IgD-negative memory B cell (primary cell): ENCODE measurements at regions not wholly inside any gene's neighbourhood (a gene's known extent, or its start where the extent isn't known, plus 50 kb on each side); places are given as distances from the start of the nearest gene placed in this dataset.
"Not testable (repeated sequence)": the region's sequence is repeated elsewhere in the genome, so short reads cannot be mapped to it uniquely, and the experiment has no call there.

ENCODE experiments used
- H3K27ac Mint-ChIP-seq, 3 donors: one replicate each; pipeline ENCODE4 v1.8.0; 2020 to 2022; ENCODE audit warnings: mild to moderate bottlenecking in 3 of 3, mixed read lengths in 3 of 3, moderate library complexity in 1 of 3
- H3K27me3 Mint-ChIP-seq: one replicate; pipeline ENCODE4 v1.8.0; 2021; ENCODE audit warnings: mixed read lengths
- H3K36me3 Mint-ChIP-seq: one replicate; pipeline ENCODE4 v1.8.0; 2020; ENCODE audit warnings: mild to moderate bottlenecking, mixed read lengths
- H3K4me1 Mint-ChIP-seq, 3 donors: one replicate each; pipeline ENCODE4 v1.8.0; 2020 to 2022; ENCODE audit warnings: mixed read lengths in 3 of 3, mild to moderate bottlenecking in 1 of 3
- H3K4me3 Mint-ChIP-seq, 4 donors: one replicate each; pipeline ENCODE4 v1.8.0; 2020 to 2022; ENCODE audit warnings: mild to moderate bottlenecking in 4 of 4, mixed read lengths in 4 of 4, moderate library complexity in 3 of 4
- H3K9me3 Mint-ChIP-seq, 3 donors: one replicate each; pipeline ENCODE4 v1.8.0; 2020 to 2021; ENCODE audit warnings: mixed read lengths in 3 of 3, mild to moderate bottlenecking in 1 of 3

DNA sequence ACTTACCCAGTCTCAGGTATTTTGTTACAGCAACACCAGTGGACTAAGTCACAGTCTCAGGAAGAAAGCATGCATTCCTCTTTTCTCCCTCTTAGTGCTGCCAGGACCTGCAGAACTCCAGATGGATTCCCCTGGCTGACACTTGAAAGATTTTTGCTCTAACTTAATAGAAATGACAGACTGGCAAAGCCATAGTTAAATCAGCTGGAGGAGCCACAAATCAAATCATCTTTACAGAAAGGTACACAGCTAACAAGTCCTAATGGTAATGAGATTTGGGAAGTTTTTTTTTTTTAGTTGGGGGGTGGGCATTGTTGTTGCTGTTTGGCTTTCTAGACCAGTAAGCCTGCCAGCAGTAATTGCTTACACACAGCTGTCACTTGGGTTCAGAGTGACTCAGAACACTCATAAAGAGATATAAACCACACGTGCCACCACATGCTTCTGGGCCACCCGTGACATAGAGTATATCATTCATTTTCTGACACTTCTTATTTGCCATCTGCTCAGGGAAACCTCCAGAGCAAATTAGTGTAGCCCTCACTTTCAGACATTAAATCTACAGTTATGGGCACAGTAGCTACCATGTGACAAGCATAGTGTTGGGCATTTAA lies 72.4 kb downstream of the FH start:
- peaks cover 2% of the 10 kb centered on the region for H3K27me3 Mint-ChIP-seq
- H3K4me1 Mint-ChIP-seq, result peaks cover 0 to 5% (median 2%) of the 10 kb centered on the region in 3 donors
- H3K36me3 Mint-ChIP-seq, result no peaks in the 10 kb centered on the region
- no peak overlapping the region for H3K27ac Mint-ChIP-seq
- H3K9me3 Mint-ChIP-seq, result peaks cover 5 to 14% (median 7%) of the 10 kb centered on the region in 3 donors
- H3K4me3 Mint-ChIP-seq, result no peak overlapping the region

DNA sequence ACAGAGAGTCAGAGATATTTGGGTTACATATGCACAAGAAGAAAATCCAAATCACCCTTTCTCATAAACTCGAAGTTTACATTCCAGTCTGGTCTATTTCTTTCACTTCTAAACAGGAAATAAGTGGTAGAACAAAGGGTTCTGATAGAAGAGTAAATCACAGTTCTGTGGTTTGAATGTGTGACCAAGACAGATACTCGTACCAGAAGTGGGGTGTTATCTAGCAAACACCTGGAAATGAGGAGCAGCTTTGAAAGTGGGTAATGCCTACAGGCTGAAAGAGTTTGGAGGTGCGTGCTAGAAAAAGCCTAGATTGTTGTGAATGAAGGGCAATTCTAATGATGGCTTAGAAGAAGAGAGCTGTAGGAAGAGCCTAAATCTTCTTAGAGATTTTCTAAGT lies 74.7 kb downstream of the FH start:
- Mint-ChIP-seq H3K36me3 (peaks cover 3% of the 10 kb centered on the region), H3K4me3 (no peak overlapping the region), H3K27me3 (peaks cover 4% of the 10 kb centered on the region), H3K9me3 (peaks cover 0 to 3% (median 2%) of the 10 kb centered on the region in 3 donors), H3K27ac (no peak overlapping the region), H3K4me1 (peaks cover 0 to 5% (median 3%) of the 10 kb centered on the region in 3 donors)

DNA sequence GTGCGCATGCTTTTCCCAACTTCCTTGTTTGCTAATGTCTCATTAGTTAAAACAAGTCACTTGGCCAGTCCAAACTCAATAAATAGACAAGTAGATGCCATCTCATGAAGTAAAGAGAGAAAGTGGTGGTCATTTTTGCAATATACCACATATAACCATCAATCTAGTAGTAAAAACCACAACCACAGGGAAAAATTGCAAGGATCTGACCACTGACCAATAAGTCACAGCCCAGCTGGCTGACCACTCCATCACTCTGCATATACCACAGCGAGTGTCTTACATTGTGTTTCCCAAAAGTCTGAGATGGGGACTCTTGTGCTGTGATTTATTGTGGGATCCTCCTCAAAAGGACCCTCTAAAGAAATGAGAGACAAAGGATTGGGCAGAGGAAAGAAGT lies 76.0 kb downstream of the FH start:
- Mint-ChIP-seq H3K36me3 (peaks cover 3% of the 10 kb centered on the region), H3K27ac (no peak overlapping the region), H3K9me3 (peaks cover 0 to 3% (median 2%) of the 10 kb centered on the region in 3 donors), H3K4me1 (peaks cover 0 to 3% (median 0%) of the 10 kb centered on the region in 3 donors), H3K27me3 (peaks cover 6% of the 10 kb centered on the region), H3K4me3 (no peak overlapping the region)

DNA sequence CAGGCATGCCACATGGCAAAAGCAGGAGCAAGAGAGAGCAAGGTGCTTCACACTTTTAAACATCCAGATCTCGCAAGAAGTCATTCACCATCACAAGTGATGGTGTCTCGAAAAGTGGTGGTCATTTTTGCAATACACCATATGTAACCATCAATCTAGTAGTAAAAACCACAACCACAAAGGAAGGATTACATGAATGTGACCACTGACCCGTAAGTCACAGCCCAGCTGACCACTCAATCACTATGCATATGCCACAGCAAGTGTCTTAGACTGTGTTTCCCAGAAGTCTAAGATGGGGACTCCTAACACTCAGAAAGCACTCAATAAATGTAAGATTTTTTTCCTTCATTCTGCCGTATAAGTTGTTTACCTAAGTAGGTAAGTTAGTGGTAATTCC lies 76.9 kb downstream of the FH start:
- Mint-ChIP-seq H3K4me1 (peaks cover 0 to 3% (median 0%) of the 10 kb centered on the region in 3 donors), H3K36me3 (peaks cover 3% of the 10 kb centered on the region), H3K4me3 (no peak overlapping the region)

GRCh38 chr1:241440904-241441303 lies 78.7 kb downstream of the FH start:
- Mint-ChIP-seq H3K27ac (no peak overlapping the region), H3K36me3 (peaks cover 3% of the 10 kb centered on the region), H3K4me1 (peaks cover 0 to 3% (median 0%) of the 10 kb centered on the region in 3 donors), H3K4me3 (no peak overlapping the region), H3K9me3 (peaks cover 0 to 3% (median 2%) of the 10 kb centered on the region in 3 donors), H3K27me3 (peaks cover 6% of the 10 kb centered on the region)

More for the DNA sequence above, 76.9 kb downstream of the FH start:
- Mint-ChIP-seq H3K27ac (no peak overlapping the region), H3K9me3 (peaks cover 0 to 3% (median 2%) of the 10 kb centered on the region in 3 donors), H3K27me3 (peaks cover 6% of the 10 kb centered on the region)

DNA sequence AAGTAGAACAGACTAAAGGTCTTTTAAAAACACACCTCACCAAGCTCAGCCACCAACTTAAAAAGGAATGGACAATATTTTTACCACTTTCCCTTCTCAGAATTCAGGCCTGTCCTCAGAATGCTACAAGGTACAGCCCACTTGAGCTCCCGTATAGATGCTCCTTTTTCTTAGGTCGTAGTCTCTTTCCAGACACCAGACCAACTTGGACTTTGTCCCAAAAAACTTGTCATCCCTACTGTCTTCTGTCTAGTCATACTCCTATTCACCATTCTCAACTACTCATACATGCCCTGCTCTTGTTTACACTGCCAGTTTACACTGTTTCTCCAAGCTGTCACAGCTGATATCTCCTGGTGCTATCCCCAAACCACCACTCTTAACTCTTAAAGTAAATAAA lies 80.9 kb downstream of the FH start:
- peaks cover 11% of the 10 kb centered on the region for H3K27me3 Mint-ChIP-seq
- not testable (repeated sequence) for H3K4me1 Mint-ChIP-seq, H3K36me3 Mint-ChIP-seq, H3K27ac Mint-ChIP-seq, H3K4me3 Mint-ChIP-seq, H3K9me3 Mint-ChIP-seq

DNA sequence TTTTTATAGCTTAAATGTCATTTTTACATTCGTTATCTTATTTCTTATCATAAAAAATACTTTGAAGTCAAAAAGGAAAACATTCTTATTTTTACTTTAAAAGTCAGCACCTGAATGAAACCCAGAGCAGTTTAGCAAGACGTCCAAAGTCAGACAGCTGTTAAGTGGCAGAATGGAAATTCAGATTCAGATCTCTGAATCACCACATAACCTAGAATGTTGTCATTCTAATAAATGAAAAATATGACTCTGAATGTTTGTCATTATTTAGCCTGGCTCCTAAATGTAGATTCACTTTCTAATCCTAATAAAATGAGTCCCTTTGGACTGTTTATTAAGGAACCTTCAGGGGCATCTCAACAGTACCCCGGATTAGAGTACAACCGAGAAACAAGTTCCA lies 75.2 kb upstream of the RGS7 start:
- H3K27me3 Mint-ChIP-seq, result peaks cover 8% of the 10 kb centered on the region

GRCh38 chr1:241425091-241425490 lies 68.1 kb upstream of the RGS7 start:
- not testable (repeated sequence) for H3K4me1 Mint-ChIP-seq, H3K9me3 Mint-ChIP-seq, H3K27ac Mint-ChIP-seq, H3K36me3 Mint-ChIP-seq
- Mint-ChIP-seq H3K4me3 (peak overlapping the region; percentile 21 to 77 (median 66)), H3K27me3 (peaks cover 13% of the 10 kb centered on the region)

More for the DNA sequence above, 75.2 kb upstream of the RGS7 start:
- H3K36me3 Mint-ChIP-seq, result peaks cover 7% of the 10 kb centered on the region
- H3K4me3 Mint-ChIP-seq, result no peak overlapping the region
- no peak overlapping the region for H3K27ac Mint-ChIP-seq
- H3K4me1 Mint-ChIP-seq, result no peaks in the 10 kb centered on the region
- H3K9me3 Mint-ChIP-seq, result peaks cover 0 to 4% (median 0%) of the 10 kb centered on the region in 3 donors

DNA sequence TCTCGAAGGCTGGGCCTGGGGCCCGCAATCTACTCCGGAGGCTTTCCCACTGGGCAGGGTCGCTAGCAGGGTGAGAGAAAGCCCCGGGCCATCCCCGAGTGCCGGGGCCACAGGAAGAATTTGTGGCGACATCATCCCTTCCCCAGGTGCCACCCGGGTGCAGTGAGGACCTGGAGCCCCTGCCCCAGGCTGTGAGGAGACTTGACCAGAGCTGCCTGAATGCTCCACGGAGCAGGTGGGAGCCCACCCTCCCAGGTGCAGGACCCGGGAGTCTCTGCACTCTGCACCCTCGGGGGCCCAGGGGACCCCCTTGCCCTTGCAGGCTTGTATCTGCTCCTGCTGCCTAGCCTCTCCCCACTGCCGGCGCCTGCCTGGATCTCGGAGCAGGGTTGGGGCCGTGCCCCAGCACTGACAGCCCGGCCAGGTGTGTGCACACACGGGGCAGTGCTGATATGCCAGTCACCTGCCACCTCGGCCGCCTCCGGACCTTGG lies 67.5 kb upstream of the RGS7 start:
- peaks cover 2 to 10% (median 5%) of the 10 kb centered on the region in 3 donors for H3K4me1 Mint-ChIP-seq
- H3K27ac Mint-ChIP-seq, result no peak overlapping the region
- H3K9me3 Mint-ChIP-seq, result peaks cover 0 to 5% (median 3%) of the 10 kb centered on the region in 3 donors
- H3K4me3 Mint-ChIP-seq, result peak overlapping the region in 2 of 4 donors; percentile 77 to 82
- H3K36me3 Mint-ChIP-seq, result peaks cover 5% of the 10 kb centered on the region
- peaks cover 13% of the 10 kb centered on the region for H3K27me3 Mint-ChIP-seq

DNA sequence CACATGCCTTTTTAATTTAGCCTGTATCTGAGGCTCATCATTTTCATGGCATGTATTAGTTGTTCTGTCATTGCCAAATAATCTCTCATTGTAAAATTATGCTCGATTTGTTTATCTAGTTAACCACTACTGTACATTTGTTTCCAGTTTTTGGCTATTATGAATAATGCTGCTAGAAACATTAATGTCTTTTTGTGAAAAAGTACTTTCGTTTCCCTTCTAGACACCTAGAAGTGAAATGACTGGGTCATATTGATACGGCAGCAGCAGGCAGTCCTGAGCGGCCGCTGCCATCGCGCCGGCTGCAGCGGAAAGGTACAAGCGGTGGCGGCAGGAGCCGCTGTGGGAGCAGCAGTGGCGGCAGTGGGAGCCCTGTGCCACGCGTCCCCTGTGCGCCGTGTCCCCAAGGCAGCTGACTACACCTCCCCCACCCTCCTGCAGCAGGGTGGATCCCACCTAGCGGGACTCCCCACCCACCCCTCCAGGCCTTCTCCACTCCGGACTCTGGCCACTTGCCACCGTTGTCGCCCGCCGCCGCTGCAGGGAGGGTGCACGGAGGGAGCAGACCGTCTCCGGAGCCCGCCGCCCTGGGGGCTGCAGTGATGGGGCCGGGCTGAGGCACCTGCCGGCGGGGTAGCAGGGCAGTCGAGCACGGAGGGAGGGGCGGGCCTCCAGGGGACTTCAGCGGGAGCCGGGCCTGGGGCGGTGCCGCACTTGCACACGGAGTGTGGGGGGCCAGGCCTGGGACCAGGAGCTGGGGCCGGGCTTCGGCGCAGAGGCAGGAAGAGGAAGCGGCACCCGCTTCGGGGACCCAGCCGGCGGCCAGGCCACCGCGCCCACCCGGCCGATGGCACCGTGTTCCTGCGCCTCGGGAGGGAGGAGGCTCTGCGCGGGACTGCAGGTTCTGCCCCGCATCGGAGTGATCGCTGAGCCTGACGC lies 66.8 kb upstream of the RGS7 start:
- Mint-ChIP-seq H3K4me3 (peak overlapping the region; percentile 80 to 91 (median 86)), H3K4me1 (peaks cover 2 to 10% (median 5%) of the 10 kb centered on the region in 3 donors), H3K36me3 (peaks cover 5% of the 10 kb centered on the region), H3K9me3 (peaks cover 0 to 8% (median 3%) of the 10 kb centered on the region in 3 donors), H3K27me3 (peaks cover 12% of the 10 kb centered on the region), H3K27ac (no peak overlapping the region)

- peak overlapping the region in 1 of 4 donors; percentile 56 for H3K4me3 Mint-ChIP-seq
- H3K36me3 Mint-ChIP-seq, result no peaks in the 10 kb centered on the region
- peaks cover 2 to 10% (median 5%) of the 10 kb centered on the region in 3 donors for H3K4me1 Mint-ChIP-seq
- peaks cover 9% of the 10 kb centered on the region for H3K27me3 Mint-ChIP-seq
- no peak overlapping the region for H3K27ac Mint-ChIP-seq
- H3K9me3 Mint-ChIP-seq, result peaks cover 0 to 10% (median 7%) of the 10 kb centered on the region in 3 donors
Observed at GRCh38 chr1:241422470-241422869, 65.5 kb upstream of the RGS7 start.

DNA sequence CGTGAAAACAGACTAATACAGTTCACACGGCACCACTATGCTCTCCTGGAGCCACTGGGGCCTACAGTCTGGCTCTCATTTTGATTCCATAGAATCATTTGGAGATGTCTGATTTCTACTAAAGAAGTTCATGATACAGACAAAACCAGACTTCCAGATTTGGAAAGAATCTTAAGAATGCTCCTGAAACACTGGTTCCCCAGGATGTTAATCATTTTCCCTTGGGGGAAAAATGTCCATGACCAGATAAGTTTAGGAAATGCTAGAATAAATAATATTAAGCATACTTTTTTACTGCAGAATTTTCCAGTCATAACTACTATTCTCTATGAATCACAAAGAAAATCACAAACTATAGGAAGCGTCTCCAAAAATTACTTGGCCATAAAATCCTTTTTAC lies 63.0 kb upstream of the RGS7 start:
- Mint-ChIP-seq H3K27me3 (peaks cover 8% of the 10 kb centered on the region), H3K9me3 (peaks cover 0 to 9% (median 7%) of the 10 kb centered on the region in 3 donors), H3K36me3 (no peaks in the 10 kb centered on the region), H3K4me1 (peaks cover 4 to 6% (median 5%) of the 10 kb centered on the region in 3 donors), H3K4me3 (no peak overlapping the region), H3K27ac (no peak overlapping the region)

DNA sequence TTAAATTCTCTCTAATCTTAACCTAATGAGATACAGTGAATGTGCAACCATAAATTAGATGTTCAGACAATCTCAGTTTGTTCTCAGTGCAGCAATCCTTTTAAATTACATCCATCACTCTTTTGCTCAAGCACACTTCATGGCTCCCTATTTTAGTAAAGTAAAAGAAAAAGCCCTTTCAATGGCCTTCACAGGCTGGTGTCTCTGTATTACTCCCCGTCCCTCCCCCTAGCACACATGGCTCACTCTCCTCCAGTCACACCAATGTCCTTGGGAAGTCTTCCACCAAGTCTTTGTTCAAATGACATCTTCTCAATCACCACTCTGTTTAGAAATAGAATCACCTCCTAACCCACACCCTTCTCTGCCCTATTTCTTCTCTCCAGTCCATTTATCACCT lies 60.3 kb upstream of the RGS7 start:
- Mint-ChIP-seq H3K27ac (no peak overlapping the region), H3K9me3 (peaks cover 0 to 9% (median 7%) of the 10 kb centered on the region in 3 donors), H3K4me1 (peaks cover 0 to 2% (median 0%) of the 10 kb centered on the region in 3 donors), H3K36me3 (no peaks in the 10 kb centered on the region), H3K27me3 (no peaks in the 10 kb centered on the region), H3K4me3 (peak overlapping the region in 1 of 4 donors; percentile 29)

GRCh38 chr1:241413974-241414373 lies 57.0 kb upstream of the RGS7 start:
- Mint-ChIP-seq H3K4me1 (peaks cover 0 to 2% (median 2%) of the 10 kb centered on the region in 3 donors), H3K36me3 (no peaks in the 10 kb centered on the region), H3K27me3 (peaks cover 2% of the 10 kb centered on the region), H3K27ac (no peak overlapping the region), H3K4me3 (peak overlapping the region in 1 of 4 donors; percentile 12), H3K9me3 (peaks cover 0 to 5% (median 4%) of the 10 kb centered on the region in 3 donors)

- H3K36me3 Mint-ChIP-seq, result no peaks in the 10 kb centered on the region
Observed at GRCh38 chr1:241413386-241413785, 56.4 kb upstream of the RGS7 start.

More at GRCh38 chr1:241413386-241413785, 56.4 kb upstream of the RGS7 start:
- peaks cover 0 to 5% (median 4%) of the 10 kb centered on the region in 3 donors for H3K9me3 Mint-ChIP-seq
- no peak overlapping the region for H3K4me3 Mint-ChIP-seq
- peaks cover 2% of the 10 kb centered on the region for H3K27me3 Mint-ChIP-seq
- peaks cover 0 to 2% (median 2%) of the 10 kb centered on the region in 3 donors for H3K4me1 Mint-ChIP-seq
- H3K27ac Mint-ChIP-seq, result no peak overlapping the region
